Body of pancreas (tissue), 4 donors: ENCODE measurements at regions not wholly inside any gene's neighbourhood (a gene's known extent, or its start where the extent isn't known, plus 50 kb on each side); places are given as distances from the start of the nearest gene placed in this dataset.

Experiments
- CTCF ChIP-seq, 7 experiments: fragments of 450-650 bp in 4 of 7; fragments of 200-600 bp in 3 of 7; sonication (generic) in 3 of 7; IDR thresholded peaks; one replicate each; pipeline ENCODE4 v1.5.1; 2016 to 2019; ENCODE audit warnings: antibody characterized with exemption in 7 of 7
- POLR2A ChIP-seq, 3 donors: fragments of 450-650 bp; IDR thresholded peaks; one replicate each; pipeline ENCODE4 v1.6.1; 2016; ENCODE audit warnings: antibody characterized with exemption in 3 of 3, mild to moderate bottlenecking in 2 of 3

- TF ChIP-seq CTCF (IDR thresholded peaks at IDR 0.05): no peak
- TF ChIP-seq POLR2A (IDR thresholded peaks at IDR 0.05): no peak
These were observed 52.4 kb upstream of the SLC1A4 start for GRCh38 chr2:64936809-64937208.
